ENCODE measurements at regions not wholly inside any gene's neighbourhood (a gene's known extent, or its start where the extent isn't known, plus 50 kb on each side); places are given as distances from the start of the nearest gene placed in this dataset.

- intact Hi-C loops (cut with DNase I; ENCODE audit: low total_unique reads): no loop called here
- H3K36me3 ChIP-seq: no peaks in the 10 kb centered on the region
- no peak overlapping the region for H3K4me3 ChIP-seq
- H3K27me3 ChIP-seq (replicated peaks in 1 of 7): peaks cover 0 to 13% (median 0%) of the 10 kb centered on the region in 7 donors
- 77 to 85% (median 80%) methylated on average over 10 of the region's 10 CpGs for WGBS, 5 donors
- no peaks in the 10 kb centered on the region for H3K4me1 ChIP-seq
- TF ChIP-seq POLR2A (IDR thresholded peaks at IDR 0.05) (no peak), POLR2AphosphoS5 (IDR thresholded peaks at IDR 0.05) (no peak)
- H3K9me3 ChIP-seq: no peaks in the 10 kb centered on the region
- H3K27ac ChIP-seq: no peak overlapping the region
- DNase-seq: no peak
Observed at GRCh38 chr20:20967564-20968184, 138.5 kb downstream of the LINC00237 start.

- Histone ChIP-seq H3K36me3 (no peaks in the 10 kb centered on the region), H3K4me3 (no peak overlapping the region), H3K4me1 (no peaks in the 10 kb centered on the region), H3K27ac (no peak overlapping the region), H3K27me3 (replicated peaks in 1 of 7) (peaks cover 0 to 13% (median 0%) of the 10 kb centered on the region in 7 donors), H3K9me3 (no peaks in the 10 kb centered on the region)
- TF ChIP-seq POLR2A (IDR thresholded peaks at IDR 0.05) (no peak), CTCF (IDR thresholded peaks at IDR 0.05 in 8 of 11, conservative IDR thresholded peaks at IDR 0.05 in 3 of 11) (no peak), POLR2AphosphoS5 (IDR thresholded peaks at IDR 0.05) (no peak)
- 78 to 86% (median 82%) methylated on average over 8 of the region's 8 CpGs for WGBS, 5 donors
- no peak for DNase-seq
- intact Hi-C loops (cut with DNase I; ENCODE audit: low total_unique reads): no loop called here
Observed at GRCh38 chr20:20966171-20966570, 140.0 kb downstream of the LINC00237 start.

- Histone ChIP-seq H3K36me3 (no peaks in the 10 kb centered on the region), H3K27ac (no peak overlapping the region), H3K4me1 (no peaks in the 10 kb centered on the region), H3K4me3 (no peak overlapping the region), H3K9me3 (no peaks in the 10 kb centered on the region), H3K27me3 (replicated peaks in 1 of 7) (peaks cover 0 to 30% (median 0%) of the 10 kb centered on the region in 7 donors)
- 74 to 95% (median 92%) methylated on average over 5 of the region's 5 CpGs for WGBS, 5 donors
- no peak for DNase-seq
- no peak for TF ChIP-seq POLR2AphosphoS5 (IDR thresholded peaks at IDR 0.05)
- no peak for TF ChIP-seq POLR2A (IDR thresholded peaks at IDR 0.05)
- TF ChIP-seq CTCF (IDR thresholded peaks at IDR 0.05 in 8 of 11, conservative IDR thresholded peaks at IDR 0.05 in 3 of 11): no peak
- intact Hi-C loops (cut with DNase I; ENCODE audit: low total_unique reads): no loop called here
Observed at GRCh38 chr20:20959031-20959755, 147.0 kb downstream of the LINC00237 start.

- H3K4me3 ChIP-seq: no peak overlapping the region
- H3K9me3 ChIP-seq: no peaks in the 10 kb centered on the region
- no peaks in the 10 kb centered on the region for H3K4me1 ChIP-seq
- peaks cover 0 to 45% (median 0%) of the 10 kb centered on the region in 7 donors for H3K27me3 ChIP-seq (replicated peaks in 1 of 7)
- H3K27ac ChIP-seq: no peak overlapping the region
- H3K36me3 ChIP-seq: no peaks in the 10 kb centered on the region
- WGBS, 5 donors: 79 to 84% (median 79%) methylated on average over 12 of the region's 12 CpGs
- TF ChIP-seq POLR2A (IDR thresholded peaks at IDR 0.05) (no peak), POLR2AphosphoS5 (IDR thresholded peaks at IDR 0.05) (no peak), CTCF (IDR thresholded peaks at IDR 0.05 in 8 of 11, conservative IDR thresholded peaks at IDR 0.05 in 3 of 11) (no peak)
- DNase-seq: no peak
- intact Hi-C loops (cut with DNase I; ENCODE audit: low total_unique reads): no loop called here
Observed at GRCh38 chr20:20956513-20956931, 149.6 kb downstream of the LINC00237 start.

Data from spleen (tissue), 11 donors.